HEK293 (cell line): ENCODE measurements at regions not wholly inside any gene's neighbourhood (a gene's known extent, or its start where the extent isn't known, plus 50 kb on each side); places are given as distances from the start of the nearest gene placed in this dataset.

Experiments used
- HOXA7 ChIP-seq: sonication (generic); formaldehyde crosslinking; IDR thresholded peaks from 2 replicates; pipeline ENCODE4 v1.8.1; 2022; ENCODE audit warnings: missing genetic modification reagents, borderline replicate concordance
- TF ChIP-seq, protein P1 (sequence below): fragments of 450-650 bp; formaldehyde crosslinking; IDR thresholded peaks from 2 replicates; pipeline ENCODE4 v1.5.1; 2016; ENCODE audit warnings: missing biosample characterization, missing genetic modification characterization

DNA sequence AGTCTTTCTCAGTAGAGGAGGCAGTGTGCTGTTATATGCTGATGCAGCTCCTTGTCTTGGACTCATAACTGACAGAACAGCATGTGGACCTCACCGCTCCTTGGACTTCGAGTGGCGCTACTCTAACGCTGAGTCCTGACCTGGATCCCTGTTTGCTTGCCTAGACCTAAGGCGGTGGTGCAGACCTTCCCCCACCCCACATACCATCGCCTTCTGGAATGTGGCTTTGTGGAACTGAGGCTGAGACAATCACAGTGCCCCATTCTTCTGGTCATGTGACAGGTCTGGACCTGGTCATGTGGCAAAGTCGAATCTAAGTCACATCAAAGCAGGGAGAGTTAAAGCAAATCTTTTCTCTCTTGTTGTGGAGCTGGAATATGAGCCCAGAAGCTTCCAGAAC lies 190.7 kb upstream of the MKI67 start:
- TF ChIP-seq, protein P1, sequence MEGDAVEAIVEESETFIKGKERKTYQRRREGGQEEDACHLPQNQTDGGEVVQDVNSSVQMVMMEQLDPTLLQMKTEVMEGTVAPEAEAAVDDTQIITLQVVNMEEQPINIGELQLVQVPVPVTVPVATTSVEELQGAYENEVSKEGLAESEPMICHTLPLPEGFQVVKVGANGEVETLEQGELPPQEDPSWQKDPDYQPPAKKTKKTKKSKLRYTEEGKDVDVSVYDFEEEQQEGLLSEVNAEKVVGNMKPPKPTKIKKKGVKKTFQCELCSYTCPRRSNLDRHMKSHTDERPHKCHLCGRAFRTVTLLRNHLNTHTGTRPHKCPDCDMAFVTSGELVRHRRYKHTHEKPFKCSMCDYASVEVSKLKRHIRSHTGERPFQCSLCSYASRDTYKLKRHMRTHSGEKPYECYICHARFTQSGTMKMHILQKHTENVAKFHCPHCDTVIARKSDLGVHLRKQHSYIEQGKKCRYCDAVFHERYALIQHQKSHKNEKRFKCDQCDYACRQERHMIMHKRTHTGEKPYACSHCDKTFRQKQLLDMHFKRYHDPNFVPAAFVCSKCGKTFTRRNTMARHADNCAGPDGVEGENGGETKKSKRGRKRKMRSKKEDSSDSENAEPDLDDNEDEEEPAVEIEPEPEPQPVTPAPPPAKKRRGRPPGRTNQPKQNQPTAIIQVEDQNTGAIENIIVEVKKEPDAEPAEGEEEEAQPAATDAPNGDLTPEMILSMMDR (tag by site-specific recombination) = no peak
- TF ChIP-seq HOXA7 (CRISPR knock-in tag) = no peak
